Natural killer cell treated with Interleukin-12 subunit alpha and Interleukin-12 subunit beta and Interleukin-15 and Interleukin-18, amount 100 ng/mL, for 72 hours (primary cell): ENCODE measurements at regions not wholly inside any gene's neighbourhood (a gene's known extent, or its start where the extent isn't known, plus 50 kb on each side); places are given as distances from the start of the nearest gene placed in this dataset.
A peak's percentile ranks its signal among the peaks of the same experiment; 100 is the strongest.

Source experiments
- ATAC-seq, 2 donors: fragments of 150-1000 bp; cut with Tn5 transposase in 1 of 2; sonication (Bioruptor Pico), chemical (Tn5 transposase) in 1 of 2; 2 replicates each; pipeline ENCODE4 v1.10.0; 2021
- DNase-seq: peaks from one replicate; pipeline ENCODE4 v3.0.0; 2022; ENCODE audit warnings: low spot score
- H3K27ac Mint-ChIP-seq, 2 donors: 1 replicate in 1 of 2; 2 replicates in 1 of 2; pipeline ENCODE4 v1.8.0; 2022; ENCODE audit warnings: mixed read lengths in 2 of 2, mild to moderate bottlenecking in 1 of 2, moderate library complexity in 1 of 2
- H3K27me3 Mint-ChIP-seq, 2 donors: 1 replicate in 1 of 2; 2 replicates in 1 of 2; pipeline ENCODE4 v1.8.0; 2022; ENCODE audit warnings: mixed read lengths in 2 of 2
- H3K36me3 Mint-ChIP-seq: one replicate; pipeline ENCODE4 v1.8.0; 2022; ENCODE audit warnings: mixed read lengths
- H3K4me1 Mint-ChIP-seq, 2 donors: 1 replicate in 1 of 2; 2 replicates in 1 of 2; pipeline ENCODE4 v1.8.0; 2022; ENCODE audit warnings: low read depth in 2 of 2, mixed read lengths in 2 of 2, mild to moderate bottlenecking in 1 of 2
- H3K4me3 Mint-ChIP-seq: one replicate; pipeline ENCODE4 v1.8.0; 2022; ENCODE audit warnings: mixed read lengths
- H3K9me3 Mint-ChIP-seq: 2 replicates; pipeline ENCODE4 v1.8.0; 2022; ENCODE audit warnings: mixed read lengths

- peaks cover 21 to 23% of the 10 kb centered on the region in 2 donors for H3K27me3 Mint-ChIP-seq
- no peak for DNase-seq
- H3K9me3 Mint-ChIP-seq, result no peaks in the 10 kb centered on the region
- no peak overlapping the region for H3K27ac Mint-ChIP-seq
- ATAC-seq, result no peak
- no peak overlapping the region for H3K4me3 Mint-ChIP-seq
- no peaks in the 10 kb centered on the region for H3K4me1 Mint-ChIP-seq
- H3K36me3 Mint-ChIP-seq, result no peaks in the 10 kb centered on the region
Observed at GRCh38 chr10:2955064-2955463, 112.3 kb upstream of the PFKP start.

- Mint-ChIP-seq H3K27ac (no peak overlapping the region), H3K9me3 (no peaks in the 10 kb centered on the region), H3K36me3 (no peaks in the 10 kb centered on the region), H3K4me3 (no peak overlapping the region), H3K27me3 (peaks cover 24 to 33% of the 10 kb centered on the region in 2 donors), H3K4me1 (no peaks in the 10 kb centered on the region)
- ATAC-seq (no peak), DNase-seq (no peak)
Observed at GRCh38 chr10:2953495-2953894, 113.9 kb upstream of the PFKP start.

- ATAC-seq (peak in 1 of 2 donors; percentile 36), DNase-seq (no peak)
- no peak overlapping the region for H3K4me3 Mint-ChIP-seq
- H3K4me1 Mint-ChIP-seq, result no peaks in the 10 kb centered on the region
- no peaks in the 10 kb centered on the region for H3K9me3 Mint-ChIP-seq
- no peak overlapping the region for H3K27ac Mint-ChIP-seq
- peaks cover 24 to 44% of the 10 kb centered on the region in 2 donors for H3K27me3 Mint-ChIP-seq
- H3K36me3 Mint-ChIP-seq, result no peaks in the 10 kb centered on the region
Observed at GRCh38 chr10:2951235-2951835, 116.0 kb upstream of the PFKP start.

- no peak overlapping the region for H3K27ac Mint-ChIP-seq
- peak in 1 of 2 donors; percentile 34 for ATAC-seq
- H3K27me3 Mint-ChIP-seq, result peaks cover 24 to 44% of the 10 kb centered on the region in 2 donors
- DNase-seq, result no peak
- no peak overlapping the region for H3K4me3 Mint-ChIP-seq
- no peaks in the 10 kb centered on the region for H3K36me3 Mint-ChIP-seq
- no peaks in the 10 kb centered on the region for H3K9me3 Mint-ChIP-seq
- H3K4me1 Mint-ChIP-seq, result no peaks in the 10 kb centered on the region
Observed at GRCh38 chr10:2950546-2950945, 116.8 kb upstream of the PFKP start.

- peak in 1 of 2 donors; percentile 73 for ATAC-seq
- peaks cover 24 to 41% of the 10 kb centered on the region in 2 donors for H3K27me3 Mint-ChIP-seq
- H3K4me3 Mint-ChIP-seq, result no peak overlapping the region
- no peak for DNase-seq
- no peaks in the 10 kb centered on the region for H3K4me1 Mint-ChIP-seq
- no peaks in the 10 kb centered on the region for H3K9me3 Mint-ChIP-seq
- H3K27ac Mint-ChIP-seq, result no peak overlapping the region
- no peaks in the 10 kb centered on the region for H3K36me3 Mint-ChIP-seq
Observed at GRCh38 chr10:2949948-2950354, 117.4 kb upstream of the PFKP start.

- H3K9me3 Mint-ChIP-seq, result no peaks in the 10 kb centered on the region
- ATAC-seq, result no peak
- no peak overlapping the region for H3K4me3 Mint-ChIP-seq
- H3K4me1 Mint-ChIP-seq, result no peaks in the 10 kb centered on the region
- DNase-seq, result no peak
- no peaks in the 10 kb centered on the region for H3K36me3 Mint-ChIP-seq
- H3K27ac Mint-ChIP-seq, result no peak overlapping the region
- peaks cover 20 to 37% of the 10 kb centered on the region in 2 donors for H3K27me3 Mint-ChIP-seq
Observed at GRCh38 chr10:2949221-2949947, 118.0 kb upstream of the PFKP start.

- no peak for DNase-seq
- no peak for ATAC-seq
- H3K4me3 Mint-ChIP-seq, result no peak overlapping the region
- H3K36me3 Mint-ChIP-seq, result no peaks in the 10 kb centered on the region
- no peak overlapping the region for H3K27ac Mint-ChIP-seq
- no peaks in the 10 kb centered on the region for H3K9me3 Mint-ChIP-seq
- H3K27me3 Mint-ChIP-seq, result peaks cover 20 to 35% of the 10 kb centered on the region in 2 donors
- no peaks in the 10 kb centered on the region for H3K4me1 Mint-ChIP-seq
Observed at GRCh38 chr10:2948127-2948854, 119.1 kb upstream of the PFKP start.

- Mint-ChIP-seq H3K27ac (no peak overlapping the region), H3K4me3 (no peak overlapping the region), H3K36me3 (no peaks in the 10 kb centered on the region), H3K9me3 (no peaks in the 10 kb centered on the region), H3K27me3 (peaks cover 22 to 48% of the 10 kb centered on the region in 2 donors), H3K4me1 (no peaks in the 10 kb centered on the region)
- DNase-seq (no peak), ATAC-seq (no peak)
Observed at GRCh38 chr10:2944788-2945187, 122.6 kb upstream of the PFKP start.

- no peak for ATAC-seq
- H3K27me3 Mint-ChIP-seq, result peaks cover 27 to 46% of the 10 kb centered on the region in 2 donors
- no peaks in the 10 kb centered on the region for H3K36me3 Mint-ChIP-seq
- H3K27ac Mint-ChIP-seq, result no peak overlapping the region
- DNase-seq, result no peak
- no peaks in the 10 kb centered on the region for H3K4me1 Mint-ChIP-seq
- H3K4me3 Mint-ChIP-seq, result no peak overlapping the region
- no peaks in the 10 kb centered on the region for H3K9me3 Mint-ChIP-seq
Observed at GRCh38 chr10:2943932-2944614, 123.3 kb upstream of the PFKP start.

- Mint-ChIP-seq H3K4me3 (no peak overlapping the region), H3K4me1 (no peaks in the 10 kb centered on the region), H3K36me3 (no peaks in the 10 kb centered on the region), H3K27ac (no peak overlapping the region), H3K27me3 (peaks cover 32 to 50% of the 10 kb centered on the region in 2 donors), H3K9me3 (no peaks in the 10 kb centered on the region)
- DNase-seq (no peak), ATAC-seq (no peak)
Observed at GRCh38 chr10:2942938-2943337, 124.4 kb upstream of the PFKP start.

GRCh38 chr10:2938869-2939268 lies 128.5 kb upstream of the PFKP start:
- DNase-seq (no peak), ATAC-seq (no peak)
- Mint-ChIP-seq H3K4me3 (no peak overlapping the region), H3K27ac (no peak overlapping the region), H3K36me3 (no peaks in the 10 kb centered on the region), H3K9me3 (no peaks in the 10 kb centered on the region), H3K27me3 (peaks cover 38 to 65% of the 10 kb centered on the region in 2 donors), H3K4me1 (no peaks in the 10 kb centered on the region)

GRCh38 chr10:2936816-2937215 lies 130.5 kb upstream of the PFKP start:
- H3K4me3 Mint-ChIP-seq, result no peak overlapping the region
- H3K4me1 Mint-ChIP-seq, result no peaks in the 10 kb centered on the region
- H3K27me3 Mint-ChIP-seq, result peaks cover 32 to 58% of the 10 kb centered on the region in 2 donors
- H3K27ac Mint-ChIP-seq, result no peak overlapping the region
- no peaks in the 10 kb centered on the region for H3K36me3 Mint-ChIP-seq
- H3K9me3 Mint-ChIP-seq, result no peaks in the 10 kb centered on the region
- no peak for DNase-seq
- no peak for ATAC-seq

GRCh38 chr10:2935647-2936386 lies 131.5 kb upstream of the PFKP start:
- Mint-ChIP-seq H3K36me3 (no peaks in the 10 kb centered on the region), H3K27ac (no peak overlapping the region), H3K9me3 (no peaks in the 10 kb centered on the region), H3K4me3 (no peak overlapping the region), H3K4me1 (no peaks in the 10 kb centered on the region), H3K27me3 (peaks cover 27 to 49% of the 10 kb centered on the region in 2 donors)
- ATAC-seq (no peak), DNase-seq (no peak)
